Neural cell (in vitro differentiated cells): ENCODE measurements at regions not wholly inside any gene's neighbourhood (a gene's known extent, or its start where the extent isn't known, plus 50 kb on each side); places are given as distances from the start of the nearest gene placed in this dataset.

Experiments used
- H2AFZ ChIP-seq: fragments of 200-600, 300-800 bp; sonication (generic), shearing (Covaris generic); 2 replicates; pipeline ENCODE4 v1.6.0; 2014; ENCODE audit warnings: low read depth, mild to moderate bottlenecking, antibody characterized with exemption, low read length, moderate library complexity
- H3F3A ChIP-seq: fragments of 200-600 bp; shearing (Covaris generic); 2 replicates; pipeline ENCODE4 v1.6.1; 2016; ENCODE audit warnings: mild to moderate bottlenecking, moderate library complexity, mixed read lengths, antibody characterized with exemption, low read length; ENCODE audit not compliant: insufficient read depth, poor library complexity, severe bottlenecking
- H3K27ac ChIP-seq: fragments of 200-600, 300-800 bp; sonication (generic), shearing (Covaris generic); 2 replicates; pipeline ENCODE4 v1.5.1; 2014; ENCODE audit warnings: mild to moderate bottlenecking, low read length, moderate library complexity
- H3K27me3 ChIP-seq: fragments of 300-800, 200-600 bp; sonication (generic), shearing (Covaris generic); 2 replicates; pipeline ENCODE4 v1.6.0; 2014; ENCODE audit warnings: mild to moderate bottlenecking, low read depth, low read length, moderate library complexity; ENCODE audit not compliant: insufficient read depth
- H3K36me3 ChIP-seq: fragments of 300-800, 200-600 bp; sonication (generic), shearing (Covaris generic); 2 replicates; pipeline ENCODE4 v1.5.1; 2014; ENCODE audit warnings: mild to moderate bottlenecking, antibody characterized with exemption, low read length, moderate library complexity; ENCODE audit not compliant: insufficient read depth
- H3K4me2 ChIP-seq: fragments of 300-800, 200-600 bp; sonication (generic), shearing (Covaris generic); 2 replicates; pipeline ENCODE4 v1.6.0; 2014; ENCODE audit warnings: mild to moderate bottlenecking, low read length
- H3K4me3 ChIP-seq: fragments of 300-800, 200-600 bp; sonication (generic), shearing (Covaris generic); 2 replicates; pipeline ENCODE4 v1.5.1; 2014; ENCODE audit warnings: mild to moderate bottlenecking, low read length, moderate library complexity
- H3K79me2 ChIP-seq: fragments of 200-600 bp; shearing (Covaris generic); replicated peaks from 2 replicates; pipeline ENCODE4 v1.6.0; 2014; ENCODE audit warnings: mild to moderate bottlenecking, low read length, moderate library complexity; ENCODE audit not compliant: insufficient read depth
- H3K9ac ChIP-seq: fragments of 300-800, 200-600 bp; sonication (generic), shearing (Covaris generic); 2 replicates; pipeline ENCODE4 v1.6.1; 2016; ENCODE audit warnings: mild to moderate bottlenecking, low read length, mixed read lengths
- H3K9me2 ChIP-seq: fragments of 200-600 bp; shearing (Covaris generic); 2 replicates; pipeline ENCODE4 v1.6.1; 2016; ENCODE audit warnings: mild to moderate bottlenecking, low read length, mixed read lengths; ENCODE audit not compliant: insufficient read depth
- H3K9me3 ChIP-seq: fragments of 200-600, 300-800 bp; sonication (generic), shearing (Covaris generic); 2 replicates; pipeline ENCODE4 v1.6.1; 2016; ENCODE audit warnings: mild to moderate bottlenecking, mixed run types, low read length, moderate library complexity, mixed read lengths
- H4K20me1 ChIP-seq: fragments of 200-600 bp; shearing (Covaris generic); 2 replicates; pipeline ENCODE4 v1.6.1; 2016; ENCODE audit warnings: mild to moderate bottlenecking, mixed run types; ENCODE audit not compliant: insufficient read depth
- EP300 ChIP-seq: fragments of 450-650 bp; conservative IDR thresholded peaks from 2 replicates; pipeline ENCODE4 v1.6.1; 2014; ENCODE audit warnings: antibody characterized with exemption, mild to moderate bottlenecking, moderate library complexity; ENCODE audit not compliant: poor library complexity, severe bottlenecking
- EZH2 ChIP-seq: fragments of 200-600, 300-800 bp; shearing (Covaris generic), sonication (generic); IDR thresholded peaks from 2 replicates; pipeline ENCODE4 v1.6.1; 2014; ENCODE audit warnings: antibody characterized with exemption, low read length, borderline replicate concordance, mild to moderate bottlenecking; ENCODE audit not compliant: insufficient read depth, poor library complexity, severe bottlenecking
- MXI1 ChIP-seq: fragments of 450-650 bp; conservative IDR thresholded peaks from 2 replicates; pipeline ENCODE4 v1.6.1; 2014; ENCODE audit warnings: antibody characterized with exemption, mild to moderate bottlenecking; ENCODE audit not compliant: poor library complexity, severe bottlenecking
- POLR2AphosphoS5 ChIP-seq: IDR thresholded peaks from 2 replicates; pipeline ENCODE4 v1.6.1; 2012
- RAD21 ChIP-seq: fragments of 450-650 bp; conservative IDR thresholded peaks from 2 replicates; pipeline ENCODE4 v1.6.1; 2014; ENCODE audit warnings: antibody characterized with exemption, mild to moderate bottlenecking, moderate library complexity
- REST ChIP-seq: IDR thresholded peaks from 2 replicates; pipeline ENCODE4 v1.6.1; 2012; ENCODE audit warnings: borderline replicate concordance
- SMC3 ChIP-seq: fragments of 450-650 bp; conservative IDR thresholded peaks from 2 replicates; pipeline ENCODE4 v1.6.1; 2014; ENCODE audit warnings: antibody characterized with exemption, mild to moderate bottlenecking, moderate library complexity; ENCODE audit not compliant: poor library complexity
- TAF1 ChIP-seq: IDR thresholded peaks from 2 replicates; pipeline ENCODE4 v1.6.1; 2012; ENCODE audit warnings: low read depth
- TF ChIP-seq, protein P1 (sequence below): fragments of 450-650 bp; IDR thresholded peaks from 2 replicates; pipeline ENCODE4 v1.5.1; 2014; ENCODE audit warnings: antibody characterized with exemption, mild to moderate bottlenecking, moderate library complexity; ENCODE audit not compliant: poor library complexity, severe bottlenecking

DNA sequence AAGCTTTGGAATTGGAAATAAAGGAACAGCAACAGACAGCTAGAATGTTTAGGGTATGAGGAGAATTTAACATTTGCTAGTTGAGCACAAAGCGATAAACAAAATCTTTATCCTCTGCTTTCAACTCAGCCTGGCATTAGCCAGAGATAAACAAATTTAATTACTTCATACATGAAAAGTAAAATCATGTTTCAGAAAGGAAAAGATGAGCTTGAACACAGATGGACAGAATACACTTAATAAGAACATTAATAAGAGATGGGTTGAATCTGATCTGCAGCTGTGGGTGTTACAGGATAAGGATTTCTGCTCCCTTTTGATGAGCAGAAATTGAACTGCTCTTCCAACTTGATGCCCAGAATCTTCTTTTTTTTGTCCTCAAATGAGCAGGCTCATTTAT lies 275.2 kb downstream of the CSNK1G3 start:
- Histone ChIP-seq H3K4me2 (no peak overlapping the region), H3K27ac (no peak overlapping the region)

GRCh38 chr5:123786411-123786810 lies 274.4 kb downstream of the CSNK1G3 start:
- no peaks in the 10 kb centered on the region for H3F3A ChIP-seq

More for the DNA sequence above, 275.2 kb downstream of the CSNK1G3 start:
- H4K20me1 ChIP-seq, result no peaks in the 10 kb centered on the region
- no peak overlapping the region for H3K9ac ChIP-seq
- H2AFZ ChIP-seq, result no peak overlapping the region
- no peaks in the 10 kb centered on the region for H3K9me2 ChIP-seq
- H3K79me2 ChIP-seq, result no peaks in the 10 kb centered on the region
- no peak overlapping the region for H3K4me3 ChIP-seq
- H3F3A ChIP-seq, result no peaks in the 10 kb centered on the region
- TF ChIP-seq REST, result no peak
- no peak for TF ChIP-seq EP300
- no peak for TF ChIP-seq EZH2
- no peak for TF ChIP-seq SMC3
- TF ChIP-seq, protein P1, sequence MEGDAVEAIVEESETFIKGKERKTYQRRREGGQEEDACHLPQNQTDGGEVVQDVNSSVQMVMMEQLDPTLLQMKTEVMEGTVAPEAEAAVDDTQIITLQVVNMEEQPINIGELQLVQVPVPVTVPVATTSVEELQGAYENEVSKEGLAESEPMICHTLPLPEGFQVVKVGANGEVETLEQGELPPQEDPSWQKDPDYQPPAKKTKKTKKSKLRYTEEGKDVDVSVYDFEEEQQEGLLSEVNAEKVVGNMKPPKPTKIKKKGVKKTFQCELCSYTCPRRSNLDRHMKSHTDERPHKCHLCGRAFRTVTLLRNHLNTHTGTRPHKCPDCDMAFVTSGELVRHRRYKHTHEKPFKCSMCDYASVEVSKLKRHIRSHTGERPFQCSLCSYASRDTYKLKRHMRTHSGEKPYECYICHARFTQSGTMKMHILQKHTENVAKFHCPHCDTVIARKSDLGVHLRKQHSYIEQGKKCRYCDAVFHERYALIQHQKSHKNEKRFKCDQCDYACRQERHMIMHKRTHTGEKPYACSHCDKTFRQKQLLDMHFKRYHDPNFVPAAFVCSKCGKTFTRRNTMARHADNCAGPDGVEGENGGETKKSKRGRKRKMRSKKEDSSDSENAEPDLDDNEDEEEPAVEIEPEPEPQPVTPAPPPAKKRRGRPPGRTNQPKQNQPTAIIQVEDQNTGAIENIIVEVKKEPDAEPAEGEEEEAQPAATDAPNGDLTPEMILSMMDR, result no peak
- TF ChIP-seq MXI1, result no peak
- TF ChIP-seq RAD21, result no peak
- no peak for TF ChIP-seq POLR2AphosphoS5
- no peak for TF ChIP-seq TAF1
- no peaks in the 10 kb centered on the region for H3K27me3 ChIP-seq
- H3K36me3 ChIP-seq, result no peaks in the 10 kb centered on the region
- H3K9me3 ChIP-seq, result peaks cover 4% of the 10 kb centered on the region

More at GRCh38 chr5:123786411-123786810, 274.4 kb downstream of the CSNK1G3 start:
- no peaks in the 10 kb centered on the region for H3K9me2 ChIP-seq
- no peaks in the 10 kb centered on the region for H3K36me3 ChIP-seq
- H2AFZ ChIP-seq, result no peak overlapping the region
- H3K27me3 ChIP-seq, result no peaks in the 10 kb centered on the region
- H4K20me1 ChIP-seq, result no peaks in the 10 kb centered on the region
- no peak overlapping the region for H3K4me3 ChIP-seq
- H3K79me2 ChIP-seq, result no peaks in the 10 kb centered on the region
- H3K27ac ChIP-seq, result no peak overlapping the region
- no peak overlapping the region for H3K4me2 ChIP-seq
- H3K9ac ChIP-seq, result no peak overlapping the region
- peaks cover 4% of the 10 kb centered on the region for H3K9me3 ChIP-seq
- TF ChIP-seq SMC3, result no peak
- TF ChIP-seq POLR2AphosphoS5, result no peak
- TF ChIP-seq, protein P1, result no peak
- no peak for TF ChIP-seq EP300
- no peak for TF ChIP-seq MXI1
- TF ChIP-seq RAD21, result no peak
- no peak for TF ChIP-seq TAF1
- no peak for TF ChIP-seq EZH2
- TF ChIP-seq REST, result no peak
